ENCODE measurements at regions not wholly inside any gene's neighbourhood (a gene's known extent, or its start where the extent isn't known, plus 50 kb on each side); places are given as distances from the start of the nearest gene placed in this dataset.

- no peak for TF ChIP-seq KLF13 (tag; IDR thresholded peaks at IDR 0.05; ENCODE audit: borderline replicate concordance, low read depth)
- TF ChIP-seq, protein P1, sequence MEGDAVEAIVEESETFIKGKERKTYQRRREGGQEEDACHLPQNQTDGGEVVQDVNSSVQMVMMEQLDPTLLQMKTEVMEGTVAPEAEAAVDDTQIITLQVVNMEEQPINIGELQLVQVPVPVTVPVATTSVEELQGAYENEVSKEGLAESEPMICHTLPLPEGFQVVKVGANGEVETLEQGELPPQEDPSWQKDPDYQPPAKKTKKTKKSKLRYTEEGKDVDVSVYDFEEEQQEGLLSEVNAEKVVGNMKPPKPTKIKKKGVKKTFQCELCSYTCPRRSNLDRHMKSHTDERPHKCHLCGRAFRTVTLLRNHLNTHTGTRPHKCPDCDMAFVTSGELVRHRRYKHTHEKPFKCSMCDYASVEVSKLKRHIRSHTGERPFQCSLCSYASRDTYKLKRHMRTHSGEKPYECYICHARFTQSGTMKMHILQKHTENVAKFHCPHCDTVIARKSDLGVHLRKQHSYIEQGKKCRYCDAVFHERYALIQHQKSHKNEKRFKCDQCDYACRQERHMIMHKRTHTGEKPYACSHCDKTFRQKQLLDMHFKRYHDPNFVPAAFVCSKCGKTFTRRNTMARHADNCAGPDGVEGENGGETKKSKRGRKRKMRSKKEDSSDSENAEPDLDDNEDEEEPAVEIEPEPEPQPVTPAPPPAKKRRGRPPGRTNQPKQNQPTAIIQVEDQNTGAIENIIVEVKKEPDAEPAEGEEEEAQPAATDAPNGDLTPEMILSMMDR (IDR thresholded peaks at IDR 0.05 in 2 of 3, conservative IDR thresholded peaks at IDR 0.05 in 1 of 3; ENCODE audit: insufficient read depth in 2 of 3, low read depth in 1 of 3, low read length in 3 of 3) = no peak
- no peak for TF ChIP-seq NR3C1 (CRISPR knock-in tag; IDR thresholded peaks at IDR 0.05)
- no peak for TF ChIP-seq GABPB1 (CRISPR knock-in tag; IDR thresholded peaks at IDR 0.05)
- no peak for TF ChIP-seq POLR2A (conservative IDR thresholded peaks at IDR 0.05)
- no peak for TF ChIP-seq NCOR1 (IDR thresholded peaks at IDR 0.05)
- TF ChIP-seq CEBPB (tag; IDR thresholded peaks at IDR 0.05) = no peak
- TF ChIP-seq, protein P2, sequence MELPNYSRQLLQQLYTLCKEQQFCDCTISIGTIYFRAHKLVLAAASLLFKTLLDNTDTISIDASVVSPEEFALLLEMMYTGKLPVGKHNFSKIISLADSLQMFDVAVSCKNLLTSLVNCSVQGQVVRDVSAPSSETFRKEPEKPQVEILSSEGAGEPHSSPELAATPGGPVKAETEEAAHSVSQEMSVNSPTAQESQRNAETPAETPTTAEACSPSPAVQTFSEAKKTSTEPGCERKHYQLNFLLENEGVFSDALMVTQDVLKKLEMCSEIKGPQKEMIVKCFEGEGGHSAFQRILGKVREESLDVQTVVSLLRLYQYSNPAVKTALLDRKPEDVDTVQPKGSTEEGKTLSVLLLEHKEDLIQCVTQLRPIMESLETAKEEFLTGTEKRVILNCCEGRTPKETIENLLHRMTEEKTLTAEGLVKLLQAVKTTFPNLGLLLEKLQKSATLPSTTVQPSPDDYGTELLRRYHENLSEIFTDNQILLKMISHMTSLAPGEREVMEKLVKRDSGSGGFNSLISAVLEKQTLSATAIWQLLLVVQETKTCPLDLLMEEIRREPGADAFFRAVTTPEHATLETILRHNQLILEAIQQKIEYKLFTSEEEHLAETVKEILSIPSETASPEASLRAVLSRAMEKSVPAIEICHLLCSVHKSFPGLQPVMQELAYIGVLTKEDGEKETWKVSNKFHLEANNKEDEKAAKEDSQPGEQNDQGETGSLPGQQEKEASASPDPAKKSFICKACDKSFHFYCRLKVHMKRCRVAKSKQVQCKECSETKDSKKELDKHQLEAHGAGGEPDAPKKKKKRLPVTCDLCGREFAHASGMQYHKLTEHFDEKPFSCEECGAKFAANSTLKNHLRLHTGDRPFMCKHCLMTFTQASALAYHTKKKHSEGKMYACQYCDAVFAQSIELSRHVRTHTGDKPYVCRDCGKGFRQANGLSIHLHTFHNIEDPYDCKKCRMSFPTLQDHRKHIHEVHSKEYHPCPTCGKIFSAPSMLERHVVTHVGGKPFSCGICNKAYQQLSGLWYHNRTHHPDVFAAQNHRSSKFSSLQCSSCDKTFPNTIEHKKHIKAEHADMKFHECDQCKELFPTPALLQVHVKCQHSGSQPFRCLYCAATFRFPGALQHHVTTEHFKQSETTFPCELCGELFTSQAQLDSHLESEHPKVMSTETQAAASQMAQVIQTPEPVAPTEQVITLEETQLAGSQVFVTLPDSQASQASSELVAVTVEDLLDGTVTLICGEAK (IDR thresholded peaks at IDR 0.05) = no peak
- TF ChIP-seq, protein P2 (CRISPR knock-in tag; IDR thresholded peaks at IDR 0.05) = no peak
- TF ChIP-seq CCNT2 (IDR thresholded peaks at IDR 0.05; ENCODE audit: borderline replicate concordance, extremely low read depth, insufficient read length, low read depth, low read length) = no peak
- TF ChIP-seq RFX5 (IDR thresholded peaks at IDR 0.05; ENCODE audit: low read depth, low read length) = no peak
- TF ChIP-seq SMC3 (conservative IDR thresholded peaks at IDR 0.05; ENCODE audit: insufficient read depth, low read depth, low read length) = no peak
- TF ChIP-seq JUND (IDR thresholded peaks at IDR 0.05; ENCODE audit: borderline replicate concordance, low read depth, low read length) = no peak
- TF ChIP-seq JUND (tag; IDR thresholded peaks at IDR 0.05; ENCODE audit: borderline replicate concordance, low read depth, low read length) = no peak
- TF ChIP-seq SOX6 (IDR thresholded peaks at IDR 0.05) = no peak
- no peak for TF ChIP-seq MYC (IDR thresholded peaks at IDR 0.05; ENCODE audit: low read depth, low read length)
- no peak for TF ChIP-seq MYC (CRISPR knock-in tag; IDR thresholded peaks at IDR 0.05; ENCODE audit: borderline replicate concordance, low read depth)
Observed at GRCh38 chr2:132275396-132275795, 113.6 kb upstream of the ANKRD30BL start.
